ENCODE measurements at regions not wholly inside any gene's neighbourhood (a gene's known extent, or its start where the extent isn't known, plus 50 kb on each side); places are given as distances from the start of the nearest gene placed in this dataset.

- H3K4me1 ChIP-seq (ENCODE audit: insufficient read depth, low read length, severe bottlenecking) = no peaks in the 10 kb centered on the region
- no peaks in the 10 kb centered on the region for H3K9me3 ChIP-seq (ENCODE audit: low read length)
- no peaks in the 10 kb centered on the region for H3K27me3 ChIP-seq (ENCODE audit: insufficient read depth, low read length)
- no peak overlapping the region for H2AFZ ChIP-seq (ENCODE audit: low read length)
- H3K27ac ChIP-seq (ENCODE audit: low read depth, low read length, poor library complexity, severe bottlenecking) = no peak overlapping the region
- H3K79me2 ChIP-seq (ENCODE audit: insufficient read depth, low read length) = no peaks in the 10 kb centered on the region
- H3K4me3 ChIP-seq (ENCODE audit: low read depth, low read length, poor library complexity, severe bottlenecking) = no peak overlapping the region
- H3K36me3 ChIP-seq (ENCODE audit: insufficient read depth, low read length) = no peaks in the 10 kb centered on the region
- TF ChIP-seq EZH2 (IDR thresholded peaks at IDR 0.05; ENCODE audit: borderline replicate concordance, low read length) (no peak), CTCF (IDR thresholded peaks at IDR 0.05; ENCODE audit: low read length) (no peak)
- no peaks in the 10 kb centered on the region for H4K20me1 ChIP-seq (ENCODE audit: insufficient read depth, low read length)
- H3K4me2 ChIP-seq (ENCODE audit: low read length) = no peak overlapping the region
- H3K9me2 ChIP-seq (ENCODE audit: low read depth, low read length) = no peaks in the 10 kb centered on the region
- no peak overlapping the region for H3K9ac ChIP-seq (ENCODE audit: low read length)
- H3F3A ChIP-seq (ENCODE audit: insufficient read depth, low read length) = no peaks in the 10 kb centered on the region
Measured at GRCh38 chr10:52652431-52653262, 119.9 kb downstream of the MBL2 start.

- no peak overlapping the region for H3K4me2 ChIP-seq (ENCODE audit: low read length)
- H3K9me3 ChIP-seq (ENCODE audit: low read length) = no peaks in the 10 kb centered on the region
- no peaks in the 10 kb centered on the region for H3F3A ChIP-seq (ENCODE audit: insufficient read depth, low read length)
- no peak overlapping the region for H3K9ac ChIP-seq (ENCODE audit: low read length)
- no peak for TF ChIP-seq EZH2 (IDR thresholded peaks at IDR 0.05; ENCODE audit: borderline replicate concordance, low read length)
- TF ChIP-seq CTCF (IDR thresholded peaks at IDR 0.05; ENCODE audit: low read length) = no peak
- no peak overlapping the region for H2AFZ ChIP-seq (ENCODE audit: low read length)
- H3K27me3 ChIP-seq (ENCODE audit: insufficient read depth, low read length) = no peaks in the 10 kb centered on the region
- H3K9me2 ChIP-seq (ENCODE audit: low read depth, low read length) = no peaks in the 10 kb centered on the region
- no peaks in the 10 kb centered on the region for H3K36me3 ChIP-seq (ENCODE audit: insufficient read depth, low read length)
- H3K4me1 ChIP-seq (ENCODE audit: insufficient read depth, low read length, severe bottlenecking) = no peaks in the 10 kb centered on the region
- no peaks in the 10 kb centered on the region for H3K79me2 ChIP-seq (ENCODE audit: insufficient read depth, low read length)
- H3K4me3 ChIP-seq (ENCODE audit: low read depth, low read length, poor library complexity, severe bottlenecking) = no peak overlapping the region
- no peaks in the 10 kb centered on the region for H4K20me1 ChIP-seq (ENCODE audit: insufficient read depth, low read length)
- H3K27ac ChIP-seq (ENCODE audit: low read depth, low read length, poor library complexity, severe bottlenecking) = no peak overlapping the region
Measured at GRCh38 chr10:52653263-52653909, 119.2 kb downstream of the MBL2 start.

GRCh38 chr10:52654201-52654600, 118.4 kb downstream of the MBL2 start:
- Histone ChIP-seq H3K9me2 (ENCODE audit: low read depth, low read length) (no peaks in the 10 kb centered on the region), H3K4me1 (ENCODE audit: insufficient read depth, low read length, severe bottlenecking) (no peaks in the 10 kb centered on the region), H3K9ac (ENCODE audit: low read length) (no peak overlapping the region), H3K9me3 (ENCODE audit: low read length) (no peaks in the 10 kb centered on the region), H3K79me2 (ENCODE audit: insufficient read depth, low read length) (no peaks in the 10 kb centered on the region), H3K4me3 (ENCODE audit: low read depth, low read length, poor library complexity, severe bottlenecking) (no peak overlapping the region), H2AFZ (ENCODE audit: low read length) (no peak overlapping the region), H3K27ac (ENCODE audit: low read depth, low read length, poor library complexity, severe bottlenecking) (no peak overlapping the region), H3K4me2 (ENCODE audit: low read length) (no peak overlapping the region), H3K36me3 (ENCODE audit: insufficient read depth, low read length) (no peaks in the 10 kb centered on the region), H3F3A (ENCODE audit: insufficient read depth, low read length) (no peaks in the 10 kb centered on the region), H3K27me3 (ENCODE audit: insufficient read depth, low read length) (no peaks in the 10 kb centered on the region), H4K20me1 (ENCODE audit: insufficient read depth, low read length) (no peaks in the 10 kb centered on the region)
- TF ChIP-seq CTCF (IDR thresholded peaks at IDR 0.05; ENCODE audit: low read length) = no peak
- no peak for TF ChIP-seq EZH2 (IDR thresholded peaks at IDR 0.05; ENCODE audit: borderline replicate concordance, low read length)
